ENCODE measurements at regions not wholly inside any gene's neighbourhood (a gene's known extent, or its start where the extent isn't known, plus 50 kb on each side); places are given as distances from the start of the nearest gene placed in this dataset.

- H3K79me2 ChIP-seq (ENCODE audit: control insufficient read depth, low read length), result no peaks in the 10 kb centered on the region
- no peaks in the 10 kb centered on the region for H3K9me2 ChIP-seq (replicated peaks; ENCODE audit: control insufficient read depth, low read length)
- no peak overlapping the region for H3K4me3 ChIP-seq (ENCODE audit: low read length)
- no peaks in the 10 kb centered on the region for H3F3A ChIP-seq (ENCODE audit: control insufficient read depth, insufficient read depth)
- H3K4me1 ChIP-seq (ENCODE audit: control insufficient read depth, low read length), result no peaks in the 10 kb centered on the region
- H3K9me3 ChIP-seq (ENCODE audit: control insufficient read depth, insufficient read depth, low read length), result no peaks in the 10 kb centered on the region
- H4K20me1 ChIP-seq (ENCODE audit: control insufficient read depth, insufficient read depth, low read depth, low read length), result no peaks in the 10 kb centered on the region
- H3K36me3 ChIP-seq (ENCODE audit: control insufficient read depth, low read length), result no peaks in the 10 kb centered on the region
- no peak overlapping the region for H3K27ac ChIP-seq (ENCODE audit: low read depth, low read length)
- TF ChIP-seq EZH2phosphoT487 (IDR thresholded peaks at IDR 0.05; ENCODE audit: borderline replicate concordance, low read length) (no peak), CTCF (IDR thresholded peaks at IDR 0.05; ENCODE audit: low read depth, low read length, poor library complexity, severe bottlenecking) (no peak)
- H3K4me2 ChIP-seq (ENCODE audit: low read length), result no peak overlapping the region
- H3K27me3 ChIP-seq (ENCODE audit: control insufficient read depth, low read length), result no peaks in the 10 kb centered on the region
These were observed 75.1 kb upstream of the OSBPL11 start for GRCh38 chr3:125670352-125670751.

- Histone ChIP-seq H3K4me2 (ENCODE audit: low read length) (no peak overlapping the region), H3K4me3 (ENCODE audit: low read length) (no peak overlapping the region), H3K79me2 (ENCODE audit: control insufficient read depth, low read length) (no peaks in the 10 kb centered on the region), H3K36me3 (ENCODE audit: control insufficient read depth, low read length) (no peaks in the 10 kb centered on the region), H3K9me2 (replicated peaks; ENCODE audit: control insufficient read depth, low read length) (no peaks in the 10 kb centered on the region), H3K9me3 (ENCODE audit: control insufficient read depth, insufficient read depth, low read length) (no peaks in the 10 kb centered on the region), H3K27ac (ENCODE audit: low read depth, low read length) (no peak overlapping the region), H4K20me1 (ENCODE audit: control insufficient read depth, insufficient read depth, low read depth, low read length) (no peaks in the 10 kb centered on the region), H3K4me1 (ENCODE audit: control insufficient read depth, low read length) (no peaks in the 10 kb centered on the region), H3F3A (ENCODE audit: control insufficient read depth, insufficient read depth) (no peaks in the 10 kb centered on the region), H3K27me3 (ENCODE audit: control insufficient read depth, low read length) (no peaks in the 10 kb centered on the region)
- TF ChIP-seq EZH2phosphoT487 (IDR thresholded peaks at IDR 0.05; ENCODE audit: borderline replicate concordance, low read length) (no peak), CTCF (IDR thresholded peaks at IDR 0.05; ENCODE audit: low read depth, low read length, poor library complexity, severe bottlenecking) (no peak)
These were observed 75.6 kb upstream of the OSBPL11 start for GRCh38 chr3:125670945-125671344.

- no peaks in the 10 kb centered on the region for H3K4me1 ChIP-seq (ENCODE audit: control insufficient read depth, low read length)
- no peaks in the 10 kb centered on the region for H4K20me1 ChIP-seq (ENCODE audit: control insufficient read depth, insufficient read depth, low read depth, low read length)
These were observed 76.4 kb upstream of the OSBPL11 start for GRCh38 chr3:125671461-125672243.

More at GRCh38 chr3:125671461-125672243, 76.4 kb upstream of the OSBPL11 start:
- H3F3A ChIP-seq (ENCODE audit: control insufficient read depth, insufficient read depth), result no peaks in the 10 kb centered on the region
- H3K4me3 ChIP-seq (ENCODE audit: low read length), result no peak overlapping the region
- H3K27ac ChIP-seq (ENCODE audit: low read depth, low read length), result no peak overlapping the region
- no peaks in the 10 kb centered on the region for H3K36me3 ChIP-seq (ENCODE audit: control insufficient read depth, low read length)
- H3K27me3 ChIP-seq (ENCODE audit: control insufficient read depth, low read length), result no peaks in the 10 kb centered on the region
- H3K9me3 ChIP-seq (ENCODE audit: control insufficient read depth, insufficient read depth, low read length), result no peaks in the 10 kb centered on the region
- H3K4me2 ChIP-seq (ENCODE audit: low read length), result no peak overlapping the region
- H3K79me2 ChIP-seq (ENCODE audit: control insufficient read depth, low read length), result no peaks in the 10 kb centered on the region
- no peaks in the 10 kb centered on the region for H3K9me2 ChIP-seq (replicated peaks; ENCODE audit: control insufficient read depth, low read length)
- TF ChIP-seq EZH2phosphoT487 (IDR thresholded peaks at IDR 0.05; ENCODE audit: borderline replicate concordance, low read length) (no peak), CTCF (IDR thresholded peaks at IDR 0.05; ENCODE audit: low read depth, low read length, poor library complexity, severe bottlenecking) (no peak)
